NB4 (cell line): ENCODE measurements at regions not wholly inside any gene's neighbourhood (a gene's known extent, or its start where the extent isn't known, plus 50 kb on each side); places are given as distances from the start of the nearest gene placed in this dataset.

Experiments used
- CTCF ChIP-seq: IDR thresholded peaks from one replicate; pipeline ENCODE4 v1.5.1; 2012; ENCODE audit warnings: low read depth, low read length
- MYC ChIP-seq: IDR thresholded peaks from 2 replicates; pipeline ENCODE4 v1.6.1; 2011; ENCODE audit warnings: low read depth, low read length
- POLR2A ChIP-seq: IDR thresholded peaks from 2 replicates; pipeline ENCODE4 v1.6.1; 2011; ENCODE audit warnings: mild to moderate bottlenecking; ENCODE audit not compliant: insufficient read length; ENCODE audit errors: extremely low read depth

GRCh38 chr4:137754652-137755471 lies 222.6 kb upstream of the PCDH18 start:
- TF ChIP-seq CTCF (no peak), POLR2A (no peak), MYC (no peak)
